HG02588 (cell line): ENCODE measurements at regions not wholly inside any gene's neighbourhood (a gene's known extent, or its start where the extent isn't known, plus 50 kb on each side); places are given as distances from the start of the nearest gene placed in this dataset.
A peak's percentile ranks its signal among the peaks of the same experiment; 100 is the strongest.

Source experiments
- ATAC-seq: cut with Tn5 transposase; IDR thresholded peaks from one replicate; pipeline ENCODE4 v1.9.1; 2021; ENCODE audit warnings: mild to moderate bottlenecking, moderate library complexity; ENCODE audit not compliant: unreplicated experiment

DNA sequence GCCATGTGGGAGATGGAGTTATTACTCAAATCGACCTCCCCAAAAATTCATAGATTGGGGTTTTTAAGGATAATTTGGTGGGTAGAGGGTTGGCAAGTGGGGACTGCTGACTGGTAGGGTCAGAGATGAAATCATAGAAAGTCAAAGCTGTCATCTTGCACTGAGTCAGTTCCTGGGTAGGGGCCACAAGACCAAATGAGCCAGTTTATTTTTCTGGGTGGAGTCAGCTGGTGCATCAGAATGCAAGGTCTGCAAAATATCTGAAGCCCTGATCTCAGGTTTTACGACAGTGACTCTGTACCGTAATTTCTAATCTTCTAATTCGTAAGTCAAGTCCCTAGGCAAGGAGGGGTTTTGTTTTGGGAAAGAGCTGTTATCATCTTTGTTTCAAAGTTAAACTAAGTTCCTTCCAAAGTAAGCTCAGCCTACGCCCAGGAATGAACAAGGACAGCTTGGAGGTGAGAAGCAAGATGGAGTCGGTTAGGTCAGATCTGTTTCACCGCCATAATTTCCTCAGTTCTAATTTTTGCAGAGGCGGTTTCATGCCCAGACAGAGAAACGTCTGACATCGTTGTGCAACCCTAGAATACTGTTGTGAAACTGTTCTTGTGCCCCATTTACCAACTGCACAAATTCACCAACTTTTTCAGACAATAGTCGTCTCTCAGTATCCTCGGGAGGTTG, 104.5 kb upstream of the SFSWAP start:
- ATAC-seq: no peak

DNA sequence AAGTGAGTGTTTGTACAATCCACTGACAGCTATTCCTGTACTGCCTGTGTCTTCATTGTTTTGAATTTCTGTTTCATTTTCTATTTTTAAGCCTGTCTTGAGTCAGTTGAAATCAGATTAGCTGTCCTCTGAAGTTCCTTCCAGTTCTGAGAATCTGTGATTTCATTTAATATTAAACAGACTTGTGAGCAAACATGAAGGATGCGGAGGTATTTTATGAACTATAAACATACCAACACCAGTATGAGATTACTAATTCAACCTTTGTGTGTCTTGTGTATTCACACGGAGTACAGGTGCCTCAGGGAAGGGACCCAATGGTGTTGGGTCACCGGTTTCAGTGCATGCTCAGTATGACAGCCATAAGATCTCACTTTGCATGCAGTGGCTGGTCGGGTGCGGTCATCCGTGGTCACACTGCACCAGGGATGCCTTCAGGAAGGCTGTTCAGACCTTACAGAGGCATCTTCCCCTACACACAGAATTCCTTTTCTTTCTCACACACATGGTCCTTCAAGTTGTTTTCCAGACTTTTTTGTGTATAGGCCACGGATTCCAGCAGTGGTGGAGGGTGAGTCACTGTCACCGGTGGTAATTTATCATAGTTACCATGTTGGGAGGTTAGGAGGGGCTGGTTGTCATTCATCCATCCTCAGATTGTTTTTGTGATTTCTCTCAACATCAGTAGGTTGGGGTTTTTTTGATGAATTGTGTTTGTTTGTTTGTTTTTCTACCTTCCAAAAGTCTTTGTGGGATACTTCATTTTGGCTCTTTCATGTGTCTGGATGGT, 103.0 kb upstream of the SFSWAP start:
- ATAC-seq: peak; percentile 56

DNA sequence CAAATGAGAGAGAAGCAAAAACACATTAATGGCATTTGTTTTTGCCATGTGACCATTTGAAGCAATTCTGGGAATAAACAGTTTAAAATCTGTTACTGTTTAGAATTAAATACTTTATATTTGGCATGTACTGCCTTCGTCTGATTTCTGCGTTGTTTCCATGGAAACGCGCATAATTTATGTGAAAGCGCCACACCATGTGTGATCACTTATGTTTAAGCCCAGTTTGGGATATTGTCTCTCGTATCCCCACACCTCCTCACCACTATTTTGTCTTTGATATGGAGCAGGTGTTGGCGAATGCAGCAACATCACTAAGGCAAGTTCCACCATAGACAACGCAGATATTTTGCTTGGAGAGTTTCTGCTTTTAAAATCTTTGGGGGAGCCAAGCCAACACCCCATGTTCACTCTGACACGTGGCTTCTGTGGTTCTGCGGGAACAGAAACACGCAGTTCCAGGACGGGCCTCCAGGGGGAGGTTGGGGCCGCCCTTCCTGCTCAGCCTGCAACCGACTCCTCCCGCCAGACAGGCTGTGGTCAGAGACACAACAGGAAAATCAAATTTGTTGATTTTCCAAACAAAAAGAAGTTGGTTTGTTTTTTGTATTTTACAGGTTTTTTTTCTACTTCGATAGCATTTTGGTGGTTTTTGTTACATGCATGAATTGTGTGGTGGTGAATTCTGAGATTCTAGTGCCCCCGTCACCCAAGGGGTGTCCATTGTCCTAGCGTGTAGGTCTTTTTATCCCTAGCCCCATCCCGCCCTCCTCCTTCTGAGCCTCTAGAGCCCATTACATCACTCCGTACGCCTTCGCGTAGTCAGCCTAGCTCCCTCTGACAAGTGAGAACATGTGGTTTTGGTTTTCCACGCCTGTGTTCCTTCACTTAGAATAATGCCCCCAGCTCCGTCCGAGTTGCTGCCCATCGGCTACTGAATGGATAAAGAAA, 101.9 kb upstream of the SFSWAP start:
- no peak for ATAC-seq

DNA sequence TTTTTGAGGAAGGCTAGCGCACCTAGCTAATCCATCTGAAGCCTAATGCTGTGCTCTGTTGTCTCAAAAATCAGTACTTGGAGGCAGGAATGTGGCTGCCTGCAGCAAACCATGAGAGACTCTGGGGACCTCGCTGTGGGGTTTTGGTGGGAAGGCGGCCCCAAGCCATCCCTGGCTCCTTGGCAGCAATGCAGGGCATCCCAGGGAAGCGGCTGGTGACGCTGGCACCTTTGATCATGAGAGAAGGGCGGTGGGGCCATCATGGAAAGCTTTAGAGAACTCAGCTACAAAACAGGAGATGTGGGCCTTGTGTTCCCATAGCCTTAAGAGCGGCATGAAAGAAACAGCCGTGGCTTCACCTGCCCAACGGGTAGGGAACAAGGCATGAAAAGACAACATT, 101.1 kb upstream of the SFSWAP start:
- ATAC-seq: no peak

DNA sequence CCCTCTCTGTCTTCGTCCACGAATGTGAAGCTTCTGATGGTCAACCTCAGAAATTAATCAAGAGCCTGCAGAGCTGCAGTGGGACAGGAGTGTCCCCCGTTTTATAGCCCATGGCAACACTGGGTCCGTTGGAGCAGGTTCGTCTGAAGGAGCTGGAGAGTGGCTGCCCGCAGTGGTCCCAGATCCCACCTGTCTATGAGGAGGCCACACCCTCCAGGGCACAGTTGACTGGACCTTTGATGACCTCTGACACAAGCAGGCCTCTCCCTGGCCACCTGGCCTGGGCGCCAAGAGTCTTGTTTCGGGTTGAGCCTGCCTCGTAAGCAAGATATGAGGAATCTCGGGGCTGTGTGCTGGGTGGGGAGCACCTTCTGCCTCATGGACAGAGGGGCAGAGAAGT, 100.7 kb upstream of the SFSWAP start:
- ATAC-seq: no peak

DNA sequence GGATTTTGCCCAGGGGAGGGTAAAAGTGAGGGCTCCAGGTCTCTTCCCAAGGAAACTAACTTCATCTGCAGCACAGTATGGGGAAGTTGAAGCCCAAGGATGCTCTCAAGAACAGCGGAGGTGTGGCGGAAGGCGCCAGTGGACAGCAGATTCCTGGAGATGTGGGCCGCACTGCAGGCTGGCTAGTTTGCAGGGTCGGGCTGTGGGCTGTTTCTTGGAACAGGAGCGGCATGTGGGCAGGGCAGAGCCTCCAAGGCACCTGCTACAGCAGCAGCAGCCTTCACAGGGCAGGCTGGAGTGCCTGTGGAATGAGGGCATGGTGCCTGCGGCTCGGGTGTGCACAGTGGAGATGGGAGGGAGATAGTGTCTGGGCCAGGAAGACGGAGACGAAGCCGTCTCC, 100.0 kb upstream of the SFSWAP start:
- no peak for ATAC-seq

DNA sequence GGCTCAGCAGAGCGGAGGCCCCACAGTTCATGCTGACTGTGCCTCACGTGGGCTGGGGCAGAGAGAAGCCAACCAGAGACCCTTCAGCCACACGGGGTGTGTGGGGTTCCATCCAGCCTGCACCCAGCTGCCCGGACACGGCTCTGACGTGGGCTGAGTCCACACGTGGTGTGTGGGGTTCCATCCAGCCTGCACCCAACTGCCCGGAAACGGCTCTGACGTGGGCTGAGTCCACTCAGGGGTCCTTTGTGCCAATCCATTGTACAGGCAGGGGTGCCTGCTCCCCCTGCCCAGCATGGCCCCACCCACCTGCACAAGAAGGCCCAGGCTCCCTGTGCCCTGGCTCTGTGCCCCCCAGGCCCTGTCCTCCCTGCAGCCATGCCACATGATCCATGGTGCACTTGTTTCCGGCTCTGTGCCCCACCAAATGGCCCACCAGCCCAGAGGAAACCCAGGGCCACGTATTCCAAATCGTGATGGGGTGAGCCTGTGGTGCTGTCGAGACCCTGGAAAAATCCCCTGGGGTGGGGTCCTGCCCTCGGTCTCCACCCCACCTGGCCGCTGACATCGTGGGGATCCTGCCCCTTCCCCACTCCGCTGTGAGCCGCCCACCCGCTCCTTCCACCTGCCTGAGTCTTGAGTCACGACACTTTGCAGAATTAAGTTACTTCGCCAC, 99.3 kb upstream of the SFSWAP start:
- no peak for ATAC-seq

DNA sequence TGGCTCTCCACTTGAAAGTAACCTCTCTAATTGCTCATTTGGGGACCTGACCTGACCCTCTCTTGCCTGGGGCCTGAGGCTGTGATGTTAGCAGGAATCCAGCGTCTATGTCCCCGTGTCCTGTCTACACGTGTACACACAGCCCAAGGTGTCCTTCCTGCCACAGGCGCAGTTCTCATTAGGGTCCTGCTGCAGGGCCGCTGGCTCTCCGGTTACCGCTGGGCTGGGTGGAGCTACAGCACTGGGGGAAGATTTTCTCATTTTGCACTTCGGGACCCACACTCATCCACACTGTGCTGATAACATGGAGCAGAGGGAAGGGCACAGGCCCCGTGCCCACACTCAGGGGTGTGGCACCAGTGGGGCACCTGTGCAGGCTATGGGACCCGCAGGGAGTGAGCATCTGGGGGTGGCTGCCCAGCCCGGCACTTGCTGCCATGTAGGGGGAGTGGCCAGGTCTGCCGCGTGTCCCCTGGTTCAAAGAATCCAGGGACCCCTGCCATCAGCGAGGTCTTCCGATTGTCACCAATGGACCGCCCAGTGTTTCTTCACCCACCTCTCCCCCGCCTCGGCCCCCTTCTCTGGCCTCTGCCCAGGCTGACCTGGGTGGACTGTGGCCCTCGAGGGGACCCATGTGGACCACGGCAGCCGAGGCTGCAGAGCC, 98.7 kb upstream of the SFSWAP start:
- ATAC-seq: no peak

DNA sequence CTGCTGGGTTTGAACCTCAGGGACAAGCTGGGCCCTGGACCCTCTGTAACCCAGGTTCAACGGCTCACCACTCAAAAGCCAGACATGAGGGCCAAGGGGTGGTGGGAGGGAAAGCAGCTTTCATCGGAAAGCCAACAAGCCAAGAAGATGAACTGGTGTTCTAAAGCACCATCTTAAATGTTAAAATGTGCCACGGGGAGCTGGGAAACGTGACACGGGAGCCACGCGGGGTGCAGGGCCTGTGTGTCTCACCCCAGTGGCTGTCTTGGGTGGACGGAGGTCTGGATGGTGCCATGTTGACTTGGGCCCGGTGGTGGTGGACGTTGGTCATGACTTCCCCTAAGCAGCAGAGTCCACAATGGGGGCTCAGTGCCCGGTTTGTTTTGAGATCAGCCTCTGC, 97.7 kb upstream of the SFSWAP start:
- ATAC-seq: no peak

DNA sequence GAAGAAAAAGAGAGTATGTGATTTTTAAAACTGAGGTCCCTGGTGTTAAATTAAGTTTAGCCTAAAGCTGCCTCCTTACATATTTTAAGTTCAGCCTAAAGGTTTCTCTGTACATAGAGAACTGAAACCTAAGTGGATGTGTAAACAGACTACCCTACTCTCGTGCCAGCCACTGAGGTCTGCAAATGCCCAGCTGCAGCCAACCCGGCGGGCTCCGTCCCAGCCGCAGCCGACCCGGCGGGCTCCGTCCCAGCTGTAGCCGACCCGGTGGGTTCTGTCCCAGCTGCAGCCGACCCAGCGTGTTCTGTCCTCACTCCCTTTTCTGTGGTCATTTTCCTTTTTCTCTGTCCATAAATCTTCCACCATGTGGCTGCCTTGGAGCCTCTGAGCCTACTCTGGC, 97.2 kb upstream of the SFSWAP start:
- no peak for ATAC-seq

DNA sequence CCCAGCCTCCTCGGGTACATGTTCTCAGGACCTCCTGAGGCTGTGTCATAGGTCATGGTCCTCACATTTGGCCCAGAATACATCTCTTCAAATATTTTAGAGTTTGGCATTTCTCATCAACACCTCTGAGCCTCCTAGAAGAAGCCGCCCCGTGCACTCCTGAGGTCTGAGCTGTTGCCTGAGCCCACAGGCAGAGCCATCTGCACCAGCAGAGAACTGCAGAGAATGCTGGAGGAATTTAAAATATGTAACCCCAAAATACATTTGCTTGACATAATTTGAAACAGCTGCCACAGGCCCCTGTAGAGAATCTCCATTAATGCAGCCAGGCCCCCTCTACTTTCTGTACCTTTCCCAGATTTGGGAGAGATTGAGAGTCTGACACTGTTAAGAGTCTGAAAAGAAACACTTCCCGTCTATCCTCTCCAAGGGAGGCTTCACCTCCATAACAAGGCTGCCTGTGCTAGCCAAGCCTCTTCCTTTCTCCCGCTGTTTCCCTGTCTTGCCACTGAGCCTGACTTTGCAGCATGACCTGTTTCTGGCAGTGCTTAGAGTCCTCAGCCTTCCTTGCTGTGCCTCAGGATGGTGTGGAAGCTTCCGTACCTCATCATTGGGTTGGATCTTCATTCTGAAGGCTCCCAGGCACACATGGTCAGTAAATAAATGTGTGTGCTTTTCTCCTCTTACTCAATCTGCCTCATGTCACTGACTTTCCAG, 95.4 kb upstream of the SFSWAP start:
- ATAC-seq: no peak

DNA sequence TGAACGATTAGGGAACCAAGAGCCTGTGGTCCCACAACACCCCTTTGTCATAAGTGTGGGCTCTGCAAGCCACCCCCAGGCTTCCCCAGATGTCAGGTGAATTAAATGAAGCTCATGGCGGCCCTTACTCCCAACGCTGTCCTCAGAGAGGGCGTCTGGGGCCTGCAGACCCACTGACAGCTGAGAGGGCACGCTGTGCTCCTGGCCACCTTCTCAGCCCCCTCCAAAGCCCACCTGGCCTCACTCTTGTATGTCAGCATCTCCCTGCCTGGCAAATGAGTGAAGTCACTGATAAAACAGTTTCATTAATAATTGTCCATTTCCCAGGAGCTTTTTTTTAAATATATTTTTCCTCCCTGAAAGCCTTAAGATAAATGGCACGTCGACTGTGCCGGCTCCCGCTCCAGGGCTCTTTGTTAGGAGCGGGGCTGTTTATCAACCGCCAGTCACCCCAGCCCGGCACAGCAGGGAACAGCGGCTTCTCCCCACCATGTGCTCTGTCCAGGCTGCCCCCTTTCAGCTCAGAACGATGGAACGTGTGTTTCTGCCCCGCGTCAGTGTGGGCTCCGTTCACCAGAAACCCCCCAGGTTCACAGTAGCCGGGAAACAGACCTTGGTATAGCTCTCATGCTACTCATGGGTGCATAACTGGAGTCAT, 94.7 kb upstream of the SFSWAP start:
- no peak for ATAC-seq

DNA sequence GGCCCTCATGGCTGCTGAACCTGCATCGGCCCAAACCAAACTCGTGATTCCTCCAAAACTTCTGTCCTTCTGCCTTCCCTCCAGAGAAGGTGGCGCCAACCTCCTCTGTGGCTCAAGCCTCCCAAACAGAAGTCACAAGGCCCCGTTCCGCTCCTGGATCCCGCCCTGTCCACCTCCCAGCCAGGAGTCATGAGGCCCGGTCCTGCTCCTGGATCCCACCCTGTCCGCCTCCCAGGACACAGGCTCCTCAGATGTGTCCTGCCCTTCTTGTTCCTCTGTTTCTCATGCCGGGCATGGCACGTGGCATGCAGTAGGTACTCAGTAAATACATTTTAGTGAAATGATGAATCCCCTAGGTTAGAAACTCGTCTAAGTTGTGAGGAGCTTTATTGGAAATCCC, 94.2 kb upstream of the SFSWAP start:
- ATAC-seq: no peak

DNA sequence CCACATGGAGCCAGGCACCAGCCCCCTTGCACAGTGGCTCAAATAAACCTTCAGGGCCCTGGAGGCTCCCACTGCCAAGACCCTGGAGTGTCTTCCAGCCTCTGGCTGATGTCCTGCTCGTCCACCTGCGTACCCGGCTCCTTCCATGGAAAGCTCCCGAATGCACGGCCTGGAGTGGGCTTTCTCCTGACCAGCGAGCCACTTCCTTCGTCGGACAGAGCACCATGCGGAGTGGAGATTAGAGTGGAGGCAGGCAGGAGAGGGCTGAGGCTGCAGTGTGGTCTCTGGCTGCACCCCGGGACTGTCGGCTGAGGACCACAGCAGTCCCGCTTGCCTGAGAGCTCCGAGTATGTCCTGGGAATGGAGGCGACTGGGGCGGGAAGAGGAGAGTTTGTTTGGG, 93.7 kb upstream of the SFSWAP start:
- no peak for ATAC-seq

DNA sequence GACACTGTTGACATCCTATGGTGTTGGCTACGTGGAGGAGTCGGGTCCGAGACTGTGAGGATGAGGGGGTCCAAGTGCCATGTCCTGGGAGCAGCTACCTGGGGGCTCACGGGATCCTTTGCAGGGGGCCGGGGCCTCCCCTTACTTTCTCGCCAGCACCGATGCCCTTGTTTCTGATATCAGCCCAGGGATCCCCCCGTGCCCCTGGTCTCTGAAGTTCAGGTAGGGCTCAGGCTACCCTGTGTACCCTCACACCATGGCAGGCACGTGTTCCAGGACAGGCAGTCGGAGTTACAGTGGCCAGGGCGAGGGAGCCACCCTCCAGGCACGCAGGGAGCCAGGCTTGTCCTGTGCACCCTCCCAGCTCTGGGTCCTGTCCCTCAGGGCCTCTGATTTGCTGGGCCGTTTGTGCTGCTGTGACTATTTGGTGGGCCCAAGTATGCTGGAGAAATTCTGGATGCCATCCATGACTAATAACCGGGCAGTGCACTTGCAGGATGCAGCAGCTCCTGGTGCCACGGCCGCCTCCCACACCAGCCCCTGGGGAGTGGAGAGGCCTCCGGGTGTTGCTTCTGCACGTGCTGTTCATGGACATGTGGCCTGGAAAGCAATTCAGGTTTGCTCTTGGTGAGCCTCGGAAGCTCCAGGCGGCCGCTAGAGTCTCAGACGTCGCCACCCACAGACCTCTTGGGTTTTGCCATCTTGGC, 93.1 kb upstream of the SFSWAP start:
- no peak for ATAC-seq

DNA sequence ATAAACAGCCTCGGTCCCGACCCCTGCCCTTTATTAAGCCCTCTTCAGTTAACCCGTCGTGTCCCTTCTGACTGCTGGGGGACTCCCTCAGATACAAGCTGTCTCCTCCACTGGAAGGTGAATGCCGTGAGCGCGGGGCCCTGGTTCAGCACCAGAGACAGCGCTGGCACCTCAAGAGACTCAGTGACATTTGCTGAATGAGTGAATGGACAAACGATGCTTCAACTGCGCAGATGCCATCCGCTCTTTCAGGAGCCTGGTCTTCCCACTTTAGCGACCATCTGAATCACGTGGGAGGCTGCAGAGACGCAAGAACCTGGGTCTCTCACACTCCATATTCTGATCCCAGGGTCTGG, 92.6 kb upstream of the SFSWAP start:
- no peak for ATAC-seq

DNA sequence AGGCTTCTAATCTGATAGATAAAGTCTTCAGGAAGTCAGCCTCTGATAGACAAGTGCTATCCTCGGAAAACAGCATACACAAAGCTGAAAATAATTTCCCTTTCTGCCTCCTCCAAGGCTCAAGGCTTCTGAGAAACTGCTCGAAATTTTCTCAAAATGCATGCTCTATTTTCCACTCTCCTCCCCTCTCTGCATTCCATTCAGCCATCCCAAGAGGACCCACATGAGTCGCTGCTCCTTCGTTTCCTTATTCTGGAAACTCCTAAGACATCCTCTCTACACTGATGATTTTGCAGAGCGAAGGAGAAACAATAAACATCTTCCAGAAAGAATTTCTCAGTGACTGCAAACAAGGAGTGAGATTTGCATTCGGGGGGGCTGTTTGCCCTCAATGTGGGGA, 92.2 kb upstream of the SFSWAP start:
- no peak for ATAC-seq

DNA sequence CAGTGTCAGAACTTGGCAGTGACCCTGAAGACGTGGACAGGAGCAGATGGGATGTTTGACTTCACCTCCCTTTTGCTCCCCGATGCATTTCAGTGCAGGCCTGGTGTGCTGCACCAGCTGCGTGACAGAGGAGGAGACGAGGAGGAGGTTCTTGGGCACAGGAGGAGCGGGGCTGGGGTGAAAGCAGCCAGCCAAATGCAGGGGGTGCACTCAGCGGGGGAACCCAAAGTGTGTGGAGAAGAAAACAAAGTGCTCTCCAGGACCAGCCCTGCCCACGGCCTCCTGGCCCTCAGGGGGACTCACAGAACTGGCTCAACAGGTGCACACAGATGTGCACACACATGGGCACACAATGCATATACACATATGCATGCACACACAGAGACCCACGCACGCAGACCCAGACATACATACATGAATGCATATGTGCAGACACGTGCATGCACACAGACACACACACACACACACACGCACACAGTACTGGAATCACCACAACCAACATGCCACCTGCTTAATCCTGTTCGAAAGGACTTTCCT, 91.7 kb upstream of the SFSWAP start:
- no peak for ATAC-seq
